ENCODE measurements at regions not wholly inside any gene's neighbourhood (a gene's known extent, or its start where the extent isn't known, plus 50 kb on each side); places are given as distances from the start of the nearest gene placed in this dataset.
A peak's percentile ranks its signal among the peaks of the same experiment; 100 is the strongest.

- 34% methylated on average over 11 of the region's 16 CpGs for WGBS (ENCODE audit: low lambda C conversion rate)
- ATAC-seq (peak; percentile 78), DNase-seq (ENCODE audit: low spot score) (no peak), FAIRE-seq (no peak)
- Histone ChIP-seq H2AFZ (ENCODE audit: low read length) (no peak overlapping the region), H3K36me3 (replicated peaks in 1 of 2; ENCODE audit: control insufficient read depth in 1 of 2, insufficient read depth in 2 of 2, low read length in 2 of 2) (no peaks in the 10 kb centered on the region), H3K9me3 (ENCODE audit: low read length) (no peaks in the 10 kb centered on the region), H3K4me1 (ENCODE audit: insufficient read depth, low read length) (no peaks in the 10 kb centered on the region), H3K27ac (ENCODE audit: extremely low read length, insufficient read depth, low read length) (no peak overlapping the region), H4K20me1 (ENCODE audit: insufficient read depth, low read length) (no peaks in the 10 kb centered on the region), H3K79me2 (ENCODE audit: insufficient read depth, low read length) (no peaks in the 10 kb centered on the region), H3K4me2 (ENCODE audit: low read depth, low read length) (no peak overlapping the region), H3K4me3 (replicated peaks in 1 of 3; ENCODE audit: insufficient read depth in 1 of 3, low read depth in 2 of 3, low read length in 3 of 3) (no peak overlapping the region), H3K27me3 (ENCODE audit: control insufficient read depth in 1 of 2, insufficient read depth in 2 of 2, low read length in 2 of 2) (no peaks in the 10 kb centered on the region), H3K9ac (ENCODE audit: insufficient read depth, low read depth, low read length) (no peak overlapping the region)
- TF ChIP-seq RBM22 (optimal IDR thresholded peaks at IDR 0.05; ENCODE audit: low read length) (no peak), MZF1 (CRISPR knock-in tag; IDR thresholded peaks at IDR 0.05; ENCODE audit: borderline replicate concordance) (no peak), ZFY (CRISPR knock-in tag; IDR thresholded peaks at IDR 0.05) (no peak), ZNF713 (CRISPR knock-in tag; IDR thresholded peaks at IDR 0.05) (no peak), ZNF180 (CRISPR knock-in tag; IDR thresholded peaks at IDR 0.05; ENCODE audit: borderline replicate concordance, low read depth) (no peak), ZNF572 (CRISPR knock-in tag; IDR thresholded peaks at IDR 0.05) (no peak)
- in situ Hi-C loops (cut with HindIII; ENCODE audit: extremely low pct_ligation_motif_present, low pct_unique_long_range_greater_than_20kb) (no loop called here), intact Hi-C loops (cut with micrococcal nuclease; ENCODE audit: unreplicated experiment) (no loop called here)
- ChIA-PET CTCF (ENCODE audit: low intra/inter-chr PET ratio, low total read pairs) (no interaction called here), POLR2A (no interaction called here)
- BruUV-seq (replicated peaks): no TSS peak
Measured at GRCh38 chr10:37701781-37702493, 155.5 kb downstream of the ZNF248 start.

- no peak for DNase-seq (ENCODE audit: low spot score)
- BruUV-seq (replicated peaks): no TSS peak
- in situ Hi-C loops (cut with HindIII; ENCODE audit: extremely low pct_ligation_motif_present, low pct_unique_long_range_greater_than_20kb) (no loop called here), intact Hi-C loops (cut with micrococcal nuclease; ENCODE audit: unreplicated experiment) (no loop called here)
- Histone ChIP-seq H3K27me3 (ENCODE audit: control insufficient read depth in 1 of 2, insufficient read depth in 2 of 2, low read length in 2 of 2) (no peaks in the 10 kb centered on the region), H4K20me1 (ENCODE audit: insufficient read depth, low read length) (no peaks in the 10 kb centered on the region), H3K4me3 (replicated peaks in 1 of 3; ENCODE audit: insufficient read depth in 1 of 3, low read depth in 2 of 3, low read length in 3 of 3) (no peak overlapping the region), H2AFZ (ENCODE audit: low read length) (no peak overlapping the region), H3K9ac (ENCODE audit: insufficient read depth, low read depth, low read length) (no peak overlapping the region), H3K9me3 (ENCODE audit: low read length) (no peaks in the 10 kb centered on the region), H3K79me2 (ENCODE audit: insufficient read depth, low read length) (no peaks in the 10 kb centered on the region), H3K27ac (ENCODE audit: extremely low read length, insufficient read depth, low read length) (no peak overlapping the region), H3K4me1 (ENCODE audit: insufficient read depth, low read length) (no peaks in the 10 kb centered on the region), H3K4me2 (ENCODE audit: low read depth, low read length) (no peak overlapping the region), H3K36me3 (replicated peaks in 1 of 2; ENCODE audit: control insufficient read depth in 1 of 2, insufficient read depth in 2 of 2, low read length in 2 of 2) (no peaks in the 10 kb centered on the region)
- peak; percentile 65 for ATAC-seq
- TF ChIP-seq ZNF3 (CRISPR knock-in tag; IDR thresholded peaks at IDR 0.05) (no peak), MAFK (conservative IDR thresholded peaks at IDR 0.05 in 1 of 2, IDR thresholded peaks at IDR 0.05 in 1 of 2; ENCODE audit: low read length in 2 of 2) (peak in 1 of 2 experiments; percentile 19; a peak in 1 of 4 replicates), THAP9 (CRISPR knock-in tag; IDR thresholded peaks at IDR 0.05; ENCODE audit: borderline replicate concordance) (no peak), ZNF180 (CRISPR knock-in tag; IDR thresholded peaks at IDR 0.05; ENCODE audit: borderline replicate concordance, low read depth) (no peak)
- ChIA-PET CTCF (ENCODE audit: low intra/inter-chr PET ratio, low total read pairs) (no interaction called here), POLR2A (no interaction called here)
- 50% methylated on average over 26 of the region's 37 CpGs for WGBS (ENCODE audit: low lambda C conversion rate)
- FAIRE-seq: no peak
Measured at GRCh38 chr10:37700886-37701780, 156.3 kb downstream of the ZNF248 start.

Measured in HepG2 (cell line).